PFSK-1 (cell line): ENCODE measurements at regions not wholly inside any gene's neighbourhood (a gene's known extent, or its start where the extent isn't known, plus 50 kb on each side); places are given as distances from the start of the nearest gene placed in this dataset.
A peak's percentile ranks its signal among the peaks of the same experiment; 100 is the strongest.

Experiments used
- POLR2AphosphoS5 ChIP-seq: IDR thresholded peaks from 2 replicates; pipeline ENCODE4 v1.6.1; 2012; ENCODE audit warnings: low read depth, mild to moderate bottlenecking, control low read depth, low read length, moderate library complexity
- REST ChIP-seq, 2 experiments: IDR thresholded peaks; 2 replicates each; pipeline versions ENCODE4 v1.6.1 to v1.8.0; 2011 to 2012; ENCODE audit warnings: low read depth in 2 of 2, low read length in 2 of 2, control low read depth in 1 of 2, inconsistent platforms in 1 of 2, mild to moderate bottlenecking in 1 of 2, moderate library complexity in 1 of 2; ENCODE audit not compliant: insufficient read depth in 1 of 2
- SIN3A ChIP-seq: IDR thresholded peaks from 2 replicates; pipeline ENCODE4 v1.6.1; 2012; ENCODE audit warnings: mild to moderate bottlenecking, low read length, moderate library complexity, borderline replicate concordance; ENCODE audit not compliant: insufficient read depth
- TAF1 ChIP-seq: IDR thresholded peaks from 2 replicates; pipeline ENCODE4 v1.6.1; 2012; ENCODE audit warnings: low read length, control low read depth, borderline replicate concordance; ENCODE audit not compliant: insufficient read depth

GRCh38 chr11:122210367-122210997 is 94.5 kb upstream of the BLID start:
- no peak for TF ChIP-seq POLR2AphosphoS5
- no peak for TF ChIP-seq TAF1
- TF ChIP-seq REST (IDR thresholded peaks at IDR 0.05; ENCODE audit: insufficient read depth in 1 of 2, low read depth in 2 of 2, low read length in 2 of 2), result no peak
- TF ChIP-seq SIN3A, result peak; percentile 22; the same call in 1 of the 2 replicates
